GM18858 (cell line): ENCODE measurements at regions not wholly inside any gene's neighbourhood (a gene's known extent, or its start where the extent isn't known, plus 50 kb on each side); places are given as distances from the start of the nearest gene placed in this dataset.

ENCODE experiments used
- ATAC-seq: cut with Tn5 transposase; IDR thresholded peaks from one replicate; pipeline ENCODE4 v1.9.1; 2021; ENCODE audit not compliant: unreplicated experiment

DNA sequence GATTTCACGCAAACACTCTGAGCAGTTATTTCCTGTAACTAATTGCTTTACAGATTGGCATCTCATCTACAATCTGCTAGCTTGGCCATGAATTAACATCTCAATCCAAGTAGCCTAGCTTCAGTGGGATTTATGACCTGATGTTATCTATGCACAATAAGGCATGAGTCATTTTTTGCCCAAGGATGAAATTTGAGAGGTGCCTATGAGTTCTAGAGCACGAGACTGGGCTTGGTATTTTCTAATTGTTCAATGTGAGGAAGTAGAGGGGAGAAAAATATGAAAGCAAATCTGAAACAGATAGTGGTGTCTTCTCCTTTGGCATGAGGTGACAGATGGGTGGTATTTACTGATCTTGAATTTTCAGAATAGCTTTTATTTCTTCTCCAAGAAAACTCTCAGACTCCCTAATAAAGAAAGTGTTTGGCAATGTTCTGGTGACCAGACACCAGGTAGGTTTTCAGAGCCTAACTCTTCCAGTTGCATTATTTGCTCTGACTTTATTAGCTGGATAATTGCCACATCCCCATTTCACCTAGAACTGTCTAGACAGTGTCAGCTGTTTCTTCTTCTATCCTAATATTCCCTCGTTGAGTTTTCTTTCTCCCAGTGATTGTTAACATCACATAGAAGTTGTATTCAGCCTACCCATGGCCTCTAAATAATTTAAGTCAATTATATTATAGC, 301.0 kb upstream of the UMPS start:
- no peak for ATAC-seq

- no peak for ATAC-seq
These were observed 298.8 kb upstream of the UMPS start for GRCh38 chr3:124431331-124431994.

GRCh38 chr3:124434176-124434575, 296.1 kb upstream of the UMPS start:
- no peak for ATAC-seq

DNA sequence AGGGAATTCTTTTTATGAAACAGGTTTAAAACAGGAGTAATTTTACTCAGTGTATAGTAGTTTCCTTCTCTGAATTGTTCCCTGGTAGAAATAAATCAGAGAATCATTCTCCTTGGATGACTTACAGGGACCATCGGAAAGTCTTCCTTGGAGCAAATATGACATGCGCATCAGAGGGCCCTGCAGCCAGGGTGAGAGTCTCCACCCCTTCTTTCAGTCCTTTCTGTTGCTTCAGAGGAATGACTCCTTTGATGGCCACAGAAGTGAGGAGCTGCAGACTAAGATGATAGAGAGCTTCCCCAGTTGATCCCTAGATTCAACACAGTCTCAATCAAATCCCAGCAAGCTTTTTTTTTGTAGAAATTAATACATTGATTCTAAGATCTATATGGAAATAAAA, 294.8 kb upstream of the UMPS start:
- ATAC-seq = no peak

GRCh38 chr3:124438813-124439212, 291.4 kb upstream of the UMPS start:
- no peak for ATAC-seq

- ATAC-seq = no peak
These were observed 290.6 kb upstream of the UMPS start for GRCh38 chr3:124439603-124440002.

GRCh38 chr3:124441766-124442165, 288.5 kb upstream of the UMPS start:
- no peak for ATAC-seq

GRCh38 chr3:124442463-124442862, 287.8 kb upstream of the UMPS start:
- ATAC-seq = no peak

DNA sequence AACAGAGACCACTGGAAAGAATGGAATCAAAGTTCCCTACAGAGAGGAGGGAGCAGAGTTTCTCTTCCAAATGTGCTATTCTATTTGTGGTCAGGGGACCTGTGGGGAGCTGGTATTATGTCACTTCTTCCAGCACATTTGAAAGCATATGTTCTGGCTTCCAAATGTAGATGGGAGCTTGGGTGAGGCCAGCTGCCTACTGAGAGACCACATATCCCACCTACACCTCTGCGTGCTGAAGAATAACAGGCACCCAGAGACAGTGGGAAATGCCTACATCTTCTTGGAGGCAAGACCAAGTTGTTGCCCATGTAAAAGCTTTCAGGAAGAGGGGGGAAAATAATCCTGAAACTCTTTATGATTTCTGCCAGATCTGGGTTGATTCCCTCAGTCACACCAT, 286.8 kb upstream of the UMPS start:
- no peak for ATAC-seq

DNA sequence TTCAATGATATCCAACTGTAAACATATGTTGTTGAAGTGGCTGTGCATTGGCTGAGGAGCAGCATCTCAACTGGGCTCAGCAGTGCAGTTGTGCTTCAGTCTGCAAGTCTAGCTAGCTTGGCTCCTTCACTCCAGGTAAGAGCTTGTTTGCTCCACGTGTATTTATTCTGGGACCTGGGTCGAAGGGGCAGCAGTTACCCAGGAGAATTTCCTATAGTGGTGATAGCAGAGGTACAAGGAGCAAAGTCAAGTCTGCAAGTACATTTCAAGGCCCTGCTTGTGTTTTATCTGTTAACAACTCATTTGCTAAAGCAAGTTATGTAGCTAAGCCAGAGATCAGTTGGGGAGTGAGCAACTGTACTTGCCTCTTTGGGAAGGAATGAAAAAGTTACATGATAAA, 286.2 kb upstream of the UMPS start:
- ATAC-seq = no peak

- ATAC-seq = no peak
These were observed 285.4 kb upstream of the UMPS start for GRCh38 chr3:124444896-124445295.

DNA sequence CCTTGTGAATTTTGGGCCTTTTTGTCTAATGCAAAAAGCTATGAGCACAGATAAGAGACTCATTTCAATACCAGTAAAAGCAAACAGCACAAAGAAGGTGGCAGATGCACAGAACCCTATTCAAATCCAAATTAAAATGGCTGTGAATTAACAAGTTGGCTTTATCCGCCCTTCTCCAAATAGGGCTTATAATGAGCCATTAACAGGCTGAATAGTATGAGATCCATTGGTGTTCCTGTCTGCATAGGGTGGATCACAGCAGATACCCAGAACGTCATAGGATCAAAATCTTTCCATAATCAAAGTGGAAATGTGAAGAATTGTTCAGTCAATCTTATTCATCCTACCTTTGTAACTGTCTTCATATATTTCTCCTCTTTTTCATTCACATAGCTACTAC, 282.4 kb upstream of the UMPS start:
- no peak for ATAC-seq

- no peak for ATAC-seq
These were observed 281.3 kb upstream of the UMPS start for GRCh38 chr3:124448954-124449353.

- ATAC-seq = no peak
These were observed 279.9 kb upstream of the UMPS start for GRCh38 chr3:124450366-124450765.

DNA sequence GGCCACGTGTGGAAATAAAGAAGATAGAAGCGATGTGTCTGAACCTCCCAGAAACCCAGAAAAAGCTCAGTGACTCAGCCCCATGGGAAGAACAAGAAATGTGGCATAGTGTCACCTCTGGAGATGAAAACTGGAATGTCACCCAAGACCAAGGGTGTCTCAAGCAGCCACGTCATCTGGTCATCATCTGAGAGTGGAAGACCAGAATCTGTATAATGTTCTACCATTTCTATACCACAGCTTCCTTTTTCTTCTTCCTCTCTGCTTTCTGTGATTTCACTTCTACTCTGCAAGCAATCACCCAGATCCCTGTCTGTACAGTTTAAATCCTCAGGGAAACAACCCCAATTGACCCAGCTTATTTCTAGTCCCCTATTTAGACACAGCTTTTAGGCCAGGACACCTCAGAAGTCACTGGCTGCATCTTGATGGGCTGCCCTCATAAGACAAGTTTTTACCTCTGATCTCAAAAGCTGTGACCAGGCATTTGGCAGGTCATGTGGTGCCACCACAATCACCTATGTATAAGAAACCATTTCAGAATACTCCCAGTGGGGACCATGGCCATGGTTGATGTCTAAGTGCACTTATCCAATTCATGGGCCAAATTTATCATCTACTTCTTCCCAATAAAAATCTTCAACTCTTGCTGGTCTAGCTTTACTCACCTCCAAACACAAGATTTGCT, 278.5 kb upstream of the UMPS start:
- no peak for ATAC-seq

- no peak for ATAC-seq
These were observed 277.1 kb upstream of the UMPS start for GRCh38 chr3:124453189-124453588.

DNA sequence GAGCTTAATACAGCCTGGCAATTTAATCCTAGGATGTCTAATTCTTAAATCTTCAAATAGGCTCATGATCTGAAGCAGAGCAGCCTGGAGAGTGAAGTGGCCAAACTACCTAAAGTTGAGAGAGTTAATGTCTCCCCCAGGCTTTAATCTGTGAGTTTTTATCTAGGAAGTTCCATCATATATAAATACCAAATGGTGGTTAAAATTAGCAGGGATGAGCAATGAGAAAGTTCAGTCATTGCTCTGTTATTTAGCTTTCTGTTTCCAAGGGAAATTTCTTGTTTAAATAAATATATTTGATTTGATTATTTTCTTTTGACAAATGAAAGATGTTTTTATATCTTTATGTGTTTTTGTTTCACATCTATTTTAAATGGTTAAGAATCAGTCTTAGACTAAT, 274.4 kb upstream of the UMPS start:
- ATAC-seq = no peak

- ATAC-seq = no peak
These were observed 273.7 kb upstream of the UMPS start for GRCh38 chr3:124456506-124456905.

- ATAC-seq = no peak
These were observed 270.6 kb upstream of the UMPS start for GRCh38 chr3:124459678-124460077.

GRCh38 chr3:124461126-124461525, 269.1 kb upstream of the UMPS start:
- no peak for ATAC-seq

GRCh38 chr3:124461838-124462632, 268.2 kb upstream of the UMPS start:
- no peak for ATAC-seq

- ATAC-seq = no peak
These were observed 267.0 kb upstream of the UMPS start for GRCh38 chr3:124463234-124463633.
